Hematopoietic multipotent progenitor cell treated with erythropoietin and hydrocortisone succinate and interleukin-3 and kit ligand, for 15 days (in vitro differentiated cells): ENCODE measurements at regions not wholly inside any gene's neighbourhood (a gene's known extent, or its start where the extent isn't known, plus 50 kb on each side); places are given as distances from the start of the nearest gene placed in this dataset.

Experiments used
- DNase-seq: peaks from one replicate; pipeline ENCODE4 v3.0.0-alpha.2; 2015; ENCODE audit warnings: low spot score

- DNase-seq, result no peak
These were observed 490.1 kb upstream of the CD180 start for GRCh38 chr5:67686746-67687145.

- DNase-seq, result no peak
These were observed 485.1 kb upstream of the CD180 start for GRCh38 chr5:67681703-67682102.

GRCh38 chr5:67680099-67680498 lies 483.5 kb upstream of the CD180 start:
- DNase-seq, result no peak

- no peak for DNase-seq
These were observed 482.7 kb upstream of the CD180 start for GRCh38 chr5:67679184-67679841.

DNA sequence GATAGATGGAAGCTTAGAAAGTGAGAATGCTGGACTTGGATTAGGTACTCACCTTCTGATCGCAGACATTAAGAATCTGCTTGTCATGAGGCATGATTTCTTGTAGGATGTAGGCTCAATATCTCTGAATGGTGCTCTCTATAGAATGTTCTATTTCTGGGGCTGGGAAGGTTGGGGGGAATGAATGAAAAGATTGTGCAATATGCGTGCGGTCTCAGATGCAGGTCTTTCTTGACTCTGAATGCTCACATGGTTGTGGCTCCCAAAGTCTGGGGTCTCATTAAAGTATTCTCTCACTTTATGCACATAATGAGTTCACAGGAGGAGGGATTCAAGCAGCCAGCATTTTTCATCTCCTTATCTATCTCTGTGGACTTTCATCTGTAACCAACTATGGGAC lies 482.0 kb upstream of the CD180 start:
- DNase-seq, result no peak

GRCh38 chr5:67677422-67677970 lies 480.9 kb upstream of the CD180 start:
- DNase-seq, result no peak

DNA sequence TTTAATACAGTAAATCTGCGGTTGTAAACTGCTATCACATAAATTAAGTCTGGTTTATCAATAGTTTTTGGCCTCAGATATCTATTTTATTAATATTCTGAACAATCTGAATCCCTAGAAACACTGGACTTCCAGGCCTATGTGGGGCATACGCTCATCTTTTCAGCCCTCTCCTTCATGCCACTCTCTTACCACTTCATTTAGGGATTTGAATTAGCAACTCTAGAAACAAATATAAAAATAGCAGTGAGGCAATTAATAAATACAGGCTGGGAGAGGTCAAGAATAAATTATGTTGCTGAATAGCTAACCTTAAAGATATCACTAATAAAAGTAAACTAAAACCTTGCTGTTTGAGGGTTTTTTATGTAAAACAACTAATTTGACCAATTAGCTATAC lies 480.3 kb upstream of the CD180 start:
- DNase-seq, result no peak

- DNase-seq, result no peak
These were observed 477.6 kb upstream of the CD180 start for GRCh38 chr5:67674159-67674655.

DNA sequence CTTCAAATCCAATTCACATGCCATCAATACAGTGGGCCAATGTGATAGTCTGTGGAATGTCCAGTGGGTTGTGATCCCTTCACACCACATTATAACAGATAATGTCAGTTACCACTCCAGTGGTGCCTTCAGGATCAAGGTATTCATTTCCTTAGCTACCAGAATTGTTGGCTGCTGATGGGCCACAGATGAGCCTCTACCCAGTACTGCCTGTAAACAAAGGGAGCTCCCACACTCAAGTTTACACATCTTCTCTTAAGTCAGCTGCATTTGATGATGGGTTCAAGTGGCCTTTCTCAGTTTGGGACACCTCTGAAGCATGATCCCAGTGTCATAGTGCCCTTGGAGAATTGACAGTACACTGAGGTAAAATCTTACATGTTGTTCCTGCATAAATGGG lies 477.0 kb upstream of the CD180 start:
- no peak for DNase-seq

GRCh38 chr5:67673180-67673579 lies 476.6 kb upstream of the CD180 start:
- no peak for DNase-seq

- no peak for DNase-seq
These were observed 476.0 kb upstream of the CD180 start for GRCh38 chr5:67672636-67673035.

DNA sequence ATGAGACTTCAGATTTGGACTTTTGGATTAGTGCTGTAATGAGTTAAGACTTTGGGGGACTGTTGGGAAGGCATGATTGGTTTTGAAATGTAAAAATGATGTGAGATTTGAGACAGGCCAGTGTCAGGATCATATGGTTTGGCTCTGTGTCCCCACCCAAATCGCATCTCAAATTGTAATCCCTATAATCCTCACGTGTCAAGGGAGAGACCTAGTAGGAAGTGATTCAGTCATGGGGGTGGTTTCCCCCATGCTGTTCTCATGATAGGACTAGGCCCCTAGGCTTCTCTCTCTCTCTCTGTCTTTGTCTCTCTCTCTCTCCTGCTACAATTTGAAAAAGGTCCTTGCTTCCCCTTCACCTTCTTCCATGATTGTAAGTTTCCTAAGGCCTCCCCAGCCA lies 473.3 kb upstream of the CD180 start:
- DNase-seq, result no peak

DNA sequence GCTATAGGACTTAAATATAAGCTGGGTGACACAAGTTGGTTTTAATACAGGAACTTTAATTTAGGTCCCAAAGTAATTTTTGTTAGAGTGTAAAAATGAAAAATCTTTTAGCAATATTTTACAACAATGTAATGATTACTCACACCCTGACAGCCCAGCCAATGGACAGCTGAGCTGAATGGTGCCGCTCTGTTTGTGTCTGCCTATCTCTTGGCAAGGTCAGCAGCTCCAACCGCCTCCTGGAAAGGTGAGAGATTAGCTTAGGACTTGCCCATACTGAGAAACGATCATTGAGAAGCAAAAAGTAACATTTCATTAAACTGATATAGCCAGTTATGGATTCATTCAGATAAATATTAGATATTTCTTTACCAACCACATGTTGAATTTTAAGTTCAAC lies 463.6 kb upstream of the CD180 start:
- DNase-seq, result no peak

- no peak for DNase-seq
These were observed 462.7 kb upstream of the CD180 start for GRCh38 chr5:67659288-67659687.

DNA sequence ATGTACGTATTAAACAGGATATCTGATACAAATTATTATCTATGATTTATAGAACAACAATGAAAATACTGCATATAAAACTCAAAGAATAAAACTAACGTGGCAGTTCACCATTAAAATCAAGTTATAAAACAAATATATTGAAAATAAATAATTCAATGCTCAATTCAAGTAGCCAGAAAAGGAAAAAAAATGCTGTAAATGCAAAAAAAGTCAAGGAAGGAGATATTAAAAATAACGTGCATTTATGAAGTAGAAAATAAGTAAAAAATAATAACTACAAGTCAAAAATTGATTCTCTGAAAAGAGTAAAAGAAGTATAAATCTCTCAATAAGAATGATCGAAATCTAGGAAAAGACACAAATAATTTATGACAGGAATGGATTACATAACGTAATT lies 460.5 kb upstream of the CD180 start:
- DNase-seq, result no peak

DNA sequence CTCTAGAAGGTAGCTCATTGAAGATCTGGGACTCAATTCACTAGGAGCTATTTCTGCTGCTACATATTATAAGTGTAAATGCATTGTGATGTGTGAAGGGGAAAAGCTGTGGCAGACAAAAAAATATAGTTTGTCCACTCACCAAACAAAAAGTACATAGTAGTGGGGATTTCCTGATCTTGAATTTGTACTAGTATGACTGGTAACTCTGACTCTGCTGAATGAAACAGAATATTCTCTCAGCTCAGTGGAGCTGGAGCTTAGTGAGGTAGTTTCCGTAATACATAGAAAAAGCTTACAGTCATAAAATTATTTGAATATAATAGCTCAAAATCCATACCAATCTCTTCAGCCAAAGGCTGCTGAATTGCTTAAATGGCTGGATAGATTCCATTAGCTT lies 455.6 kb upstream of the CD180 start:
- no peak for DNase-seq

DNA sequence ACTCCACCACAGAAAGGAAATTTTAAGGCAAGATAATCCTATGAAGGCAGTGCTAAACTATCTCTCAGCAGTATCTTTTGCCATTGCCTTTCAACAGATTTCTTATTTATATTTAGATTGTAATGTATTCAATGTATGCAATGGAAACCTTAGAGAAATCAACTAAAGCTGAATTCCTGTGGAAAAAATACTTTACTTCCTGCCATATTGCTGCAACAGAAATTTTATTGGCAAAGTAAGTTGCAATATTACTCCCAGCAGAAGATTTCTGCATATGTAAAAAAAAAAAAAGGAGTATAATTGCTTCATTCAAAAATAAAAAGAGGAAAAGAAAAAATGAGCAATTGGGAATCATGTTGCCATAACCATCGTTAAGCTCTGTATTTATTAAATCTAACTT lies 454.6 kb upstream of the CD180 start:
- DNase-seq, result no peak

- DNase-seq, result no peak
These were observed 451.6 kb upstream of the CD180 start for GRCh38 chr5:67648201-67648671.

GRCh38 chr5:67647772-67648171 lies 451.2 kb upstream of the CD180 start:
- no peak for DNase-seq

GRCh38 chr5:67644221-67644920 lies 447.8 kb upstream of the CD180 start:
- DNase-seq, result no peak

DNA sequence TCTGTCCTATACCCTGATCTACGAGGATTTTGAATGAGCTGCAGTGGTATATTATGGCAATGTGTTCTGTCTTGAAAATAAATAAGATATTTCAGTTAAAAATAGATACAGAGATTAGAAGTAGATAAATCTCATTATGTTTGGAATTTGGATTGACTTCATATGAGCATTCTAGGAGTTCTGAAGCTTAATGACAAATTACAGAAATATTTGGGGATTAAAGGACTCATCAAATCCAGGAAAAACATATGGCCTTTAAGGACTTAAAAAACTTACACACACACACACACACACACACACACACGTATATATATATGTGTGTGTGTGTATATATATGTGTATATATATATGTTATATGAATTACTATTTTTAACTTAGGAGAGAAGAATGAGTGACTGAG lies 446.9 kb upstream of the CD180 start:
- no peak for DNase-seq

DNA sequence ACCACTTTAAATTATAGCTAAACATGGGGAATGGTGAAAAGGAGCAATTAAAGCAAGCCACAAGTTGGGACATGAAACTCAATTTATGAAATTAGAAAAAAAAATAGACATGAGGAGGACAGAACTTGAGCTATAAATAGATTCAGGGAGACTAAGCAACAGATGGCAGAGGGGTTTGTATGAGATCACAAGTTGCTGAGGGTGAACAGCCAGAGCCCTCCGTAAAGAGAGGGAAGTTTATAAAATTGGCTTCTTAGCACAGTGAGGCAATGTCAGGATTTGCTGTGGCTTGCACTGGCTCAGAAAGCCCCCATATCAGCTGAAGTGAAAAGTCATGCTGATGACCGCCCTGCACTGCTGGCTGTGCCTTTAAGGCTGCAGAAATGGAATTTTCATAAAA lies 443.4 kb upstream of the CD180 start:
- no peak for DNase-seq

DNA sequence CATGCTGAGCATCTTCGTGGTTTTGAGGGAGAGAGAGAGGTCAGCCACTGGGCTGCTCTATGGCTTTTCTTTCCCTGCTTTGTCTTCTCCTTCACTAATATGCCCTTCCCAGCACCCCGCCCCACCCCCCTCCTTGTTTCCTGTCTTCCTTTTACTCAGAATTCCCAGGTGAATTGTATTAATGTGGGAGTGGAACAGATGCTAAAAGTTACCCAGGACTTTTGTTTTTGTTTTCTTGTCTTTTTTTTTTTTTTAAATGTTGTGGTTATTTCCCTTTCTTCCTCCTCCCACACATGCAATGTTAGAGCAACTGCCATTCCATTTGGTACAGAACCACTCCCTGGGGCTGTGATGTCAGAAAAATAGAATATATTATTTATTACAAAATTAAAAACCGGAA lies 442.7 kb upstream of the CD180 start:
- no peak for DNase-seq
